ENCODE measurements at regions not wholly inside any gene's neighbourhood (a gene's known extent, or its start where the extent isn't known, plus 50 kb on each side); places are given as distances from the start of the nearest gene placed in this dataset.

DNA sequence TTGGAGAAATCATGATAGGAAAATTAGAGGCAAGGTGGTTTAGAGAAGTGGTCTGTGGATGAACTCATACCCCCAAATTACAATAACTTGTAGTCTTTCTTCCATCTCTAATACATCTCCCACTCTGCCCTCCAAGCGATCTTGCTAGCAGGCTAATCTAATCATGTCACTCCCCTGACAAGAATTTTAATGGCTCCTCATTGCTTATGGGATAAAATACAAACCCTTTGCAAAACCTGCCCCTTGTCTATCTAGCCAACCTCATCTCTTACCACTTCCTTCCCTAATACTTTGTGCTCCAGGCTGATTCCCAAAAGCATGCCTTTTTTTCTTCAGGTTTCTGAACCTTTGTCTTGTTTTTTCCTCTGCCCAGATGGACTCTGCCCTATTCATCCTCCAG, 71.3 kb upstream of the LRRN2 start (continued):
- TF ChIP-seq, protein P1, sequence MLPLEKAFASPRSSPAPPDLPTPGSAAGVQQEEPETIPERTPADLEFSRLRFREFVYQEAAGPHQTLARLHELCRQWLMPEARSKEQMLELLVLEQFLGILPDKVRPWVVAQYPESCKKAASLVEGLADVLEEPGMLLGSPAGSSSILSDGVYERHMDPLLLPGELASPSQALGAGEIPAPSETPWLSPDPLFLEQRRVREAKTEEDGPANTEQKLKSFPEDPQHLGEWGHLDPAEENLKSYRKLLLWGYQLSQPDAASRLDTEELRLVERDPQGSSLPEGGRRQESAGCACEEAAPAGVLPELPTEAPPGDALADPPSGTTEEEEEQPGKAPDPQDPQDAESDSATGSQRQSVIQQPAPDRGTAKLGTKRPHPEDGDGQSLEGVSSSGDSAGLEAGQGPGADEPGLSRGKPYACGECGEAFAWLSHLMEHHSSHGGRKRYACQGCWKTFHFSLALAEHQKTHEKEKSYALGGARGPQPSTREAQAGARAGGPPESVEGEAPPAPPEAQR (CRISPR knock-in tag; IDR thresholded peaks at IDR 0.05) = no peak
- TF ChIP-seq ZNF121 (CRISPR knock-in tag; IDR thresholded peaks at IDR 0.05) (no peak), FOXJ3 (CRISPR knock-in tag; IDR thresholded peaks at IDR 0.05; ENCODE audit: borderline replicate concordance) (no peak), ZNF281 (CRISPR knock-in tag; IDR thresholded peaks at IDR 0.05) (no peak), E2F4 (CRISPR knock-in tag; IDR thresholded peaks at IDR 0.05; ENCODE audit: borderline replicate concordance, low read depth) (no peak)
- TF ChIP-seq, protein P2, sequence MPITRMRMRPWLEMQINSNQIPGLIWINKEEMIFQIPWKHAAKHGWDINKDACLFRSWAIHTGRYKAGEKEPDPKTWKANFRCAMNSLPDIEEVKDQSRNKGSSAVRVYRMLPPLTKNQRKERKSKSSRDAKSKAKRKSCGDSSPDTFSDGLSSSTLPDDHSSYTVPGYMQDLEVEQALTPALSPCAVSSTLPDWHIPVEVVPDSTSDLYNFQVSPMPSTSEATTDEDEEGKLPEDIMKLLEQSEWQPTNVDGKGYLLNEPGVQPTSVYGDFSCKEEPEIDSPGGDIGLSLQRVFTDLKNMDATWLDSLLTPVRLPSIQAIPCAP (CRISPR knock-in tag; IDR thresholded peaks at IDR 0.05) = no peak

- Mint-ChIP-seq H3K36me3 (no peaks in the 10 kb centered on the region; the same call in 1 of the 2 replicates), H3K4me3 (no peak overlapping the region), H3K9me3 (peaks cover 19% of the 10 kb centered on the region), H3K27me3 (ENCODE audit: low read depth) (peaks cover 40% of the 10 kb centered on the region), H3K27ac (no peak overlapping the region), H3K4me1 (peaks cover 3% of the 10 kb centered on the region)
- ATAC-seq = no peak
- ChIA-PET CTCF (interaction anchor here (1.2 to 1.5 kb wide), 4 partner anchors 12 to 108 kb away, joined by 3 to 9 read pairs (median 6); no protein-coding TSS in a partner anchor), POLR2A (no interaction called here)
- DNase-seq (ENCODE audit: low spot score) = no peak
- TF ChIP-seq ZNF281 (CRISPR knock-in tag; IDR thresholded peaks at IDR 0.05) = no peak
- TF ChIP-seq SMAD4 (CRISPR knock-in tag; IDR thresholded peaks at IDR 0.05) = no peak
- no peak for TF ChIP-seq GRHL2 (CRISPR knock-in tag; IDR thresholded peaks at IDR 0.05; ENCODE audit: insufficient replicate concordance, severe bottlenecking)
Observed at GRCh38 chr1:204758601-204759000, 73.1 kb upstream of the LRRN2 start.

DNA sequence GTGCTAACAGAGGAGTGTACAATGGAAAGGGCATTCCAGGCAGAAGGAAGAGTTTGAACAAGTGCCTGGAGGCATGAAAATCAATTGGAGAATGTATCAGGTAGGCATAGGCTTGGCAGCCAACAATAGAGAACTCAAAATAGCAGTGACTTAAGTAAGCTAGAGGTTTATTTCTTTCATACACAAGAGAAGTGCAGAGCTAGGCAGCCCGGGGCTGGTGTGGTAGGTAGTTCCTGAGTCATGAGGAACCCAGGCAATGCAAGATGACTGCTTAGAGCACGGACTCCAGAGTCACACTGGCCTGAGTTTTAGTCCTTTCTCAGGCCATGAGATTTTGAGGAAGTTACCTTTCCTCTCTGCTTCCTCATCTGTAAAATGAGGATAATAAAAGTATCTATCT, 74.8 kb upstream of the LRRN2 start:
- POLR2A ChIA-PET = no interaction called here
- CTCF ChIA-PET = interaction anchor here (1.3 to 2.8 kb wide), 6 partner anchors 13 to 194 kb away, joined by 5 to 18 read pairs (median 10); partner anchors contain the start of gene LRRN2
- H3K4me1 Mint-ChIP-seq = peaks cover 13% of the 10 kb centered on the region
- ATAC-seq (no peak), DNase-seq (ENCODE audit: low spot score) (no peak)
- peaks cover 42% of the 10 kb centered on the region for H3K27me3 Mint-ChIP-seq (ENCODE audit: low read depth)
- H3K9me3 Mint-ChIP-seq = peaks cover 19% of the 10 kb centered on the region
- no peaks in the 10 kb centered on the region; the same call in 1 of the 2 replicates for H3K36me3 Mint-ChIP-seq
- no peak overlapping the region for H3K27ac Mint-ChIP-seq
- no peak overlapping the region for H3K4me3 Mint-ChIP-seq
- TF ChIP-seq ZNF423 (CRISPR knock-in tag; IDR thresholded peaks at IDR 0.05) = no peak
- TF ChIP-seq, protein P3, sequence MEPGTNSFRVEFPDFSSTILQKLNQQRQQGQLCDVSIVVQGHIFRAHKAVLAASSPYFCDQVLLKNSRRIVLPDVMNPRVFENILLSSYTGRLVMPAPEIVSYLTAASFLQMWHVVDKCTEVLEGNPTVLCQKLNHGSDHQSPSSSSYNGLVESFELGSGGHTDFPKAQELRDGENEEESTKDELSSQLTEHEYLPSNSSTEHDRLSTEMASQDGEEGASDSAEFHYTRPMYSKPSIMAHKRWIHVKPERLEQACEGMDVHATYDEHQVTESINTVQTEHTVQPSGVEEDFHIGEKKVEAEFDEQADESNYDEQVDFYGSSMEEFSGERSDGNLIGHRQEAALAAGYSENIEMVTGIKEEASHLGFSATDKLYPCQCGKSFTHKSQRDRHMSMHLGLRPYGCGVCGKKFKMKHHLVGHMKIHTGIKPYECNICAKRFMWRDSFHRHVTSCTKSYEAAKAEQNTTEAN (CRISPR knock-in tag; IDR thresholded peaks at IDR 0.05) = no peak
- no peak for TF ChIP-seq SMAD3 (CRISPR knock-in tag; IDR thresholded peaks at IDR 0.05; ENCODE audit: borderline replicate concordance)
- no peak for TF ChIP-seq CREM (CRISPR knock-in tag; IDR thresholded peaks at IDR 0.05)
- TF ChIP-seq ATF1 (CRISPR knock-in tag; IDR thresholded peaks at IDR 0.05) = no peak
- no peak for TF ChIP-seq CBFB (CRISPR knock-in tag; IDR thresholded peaks at IDR 0.05; ENCODE audit: low read depth)
- no peak for TF ChIP-seq MXD4 (CRISPR knock-in tag; IDR thresholded peaks at IDR 0.05; ENCODE audit: borderline replicate concordance)
- no peak for TF ChIP-seq ZNF396 (CRISPR knock-in tag; IDR thresholded peaks at IDR 0.05; ENCODE audit: borderline replicate concordance)
- TF ChIP-seq ZNF219 (CRISPR knock-in tag; IDR thresholded peaks at IDR 0.05; ENCODE audit: borderline replicate concordance) = no peak
- no peak for TF ChIP-seq ESRRA (CRISPR knock-in tag; IDR thresholded peaks at IDR 0.05; ENCODE audit: borderline replicate concordance)
- no peak for TF ChIP-seq ZNF263 (CRISPR knock-in tag; IDR thresholded peaks at IDR 0.05; ENCODE audit: low read depth)
